Astrocyte (in vitro differentiated cells and primary cell): ENCODE measurements at regions not wholly inside any gene's neighbourhood (a gene's known extent, or its start where the extent isn't known, plus 50 kb on each side); places are given as distances from the start of the nearest gene placed in this dataset.

Source experiments
- DNase-seq: peaks from one replicate; pipeline ENCODE4 v3.0.0-alpha.2; 2010; ENCODE audit warnings: low read depth
- FAIRE-seq: peaks from 2 replicates; lab custom pipeline; 2011; peaks lifted over from hg19 to GRCh38; lab: Jason Lieb, UNC
- H2AFZ ChIP-seq: 2 replicates; pipeline ENCODE4 v1.6.0; 2012; ENCODE audit warnings: low read depth, low read length, inconsistent platforms
- H3K27ac ChIP-seq: 2 replicates; pipeline ENCODE4 v1.5.1; 2011; ENCODE audit warnings: low read depth, low read length, inconsistent platforms
- H3K27me3 ChIP-seq: 2 replicates; pipeline ENCODE4 v1.6.0; 2011; ENCODE audit warnings: low read length, inconsistent platforms; ENCODE audit not compliant: insufficient read depth
- H3K36me3 ChIP-seq: 2 replicates; pipeline ENCODE4 v1.5.1; 2011; ENCODE audit warnings: low read length, inconsistent platforms; ENCODE audit not compliant: insufficient read depth
- H3K4me1 ChIP-seq: 2 replicates; pipeline ENCODE4 v1.5.1; 2011; ENCODE audit warnings: low read length, inconsistent platforms; ENCODE audit not compliant: insufficient read depth
- H3K4me2 ChIP-seq: 2 replicates; pipeline ENCODE4 v1.6.0; 2012; ENCODE audit warnings: low read length, inconsistent platforms
- H3K4me3 ChIP-seq: 2 replicates; pipeline ENCODE4 v1.5.1; 2011; ENCODE audit warnings: low read depth, mild to moderate bottlenecking, low read length, inconsistent platforms; ENCODE audit not compliant: insufficient read depth
- H3K79me2 ChIP-seq: 2 replicates; pipeline ENCODE4 v1.6.0; 2012; ENCODE audit warnings: mild to moderate bottlenecking, low read length, inconsistent platforms; ENCODE audit not compliant: insufficient read depth
- H3K9ac ChIP-seq: 2 replicates; pipeline ENCODE4 v1.6.0; 2012; ENCODE audit warnings: mild to moderate bottlenecking, low read length, inconsistent platforms
- H3K9me3 ChIP-seq: 2 replicates; pipeline ENCODE4 v1.5.1; 2012; ENCODE audit warnings: low read depth, mild to moderate bottlenecking, low read length, inconsistent platforms; ENCODE audit not compliant: insufficient read depth
- H4K20me1 ChIP-seq: 2 replicates; pipeline ENCODE4 v1.6.0; 2012; ENCODE audit warnings: low read length, inconsistent platforms; ENCODE audit not compliant: insufficient read depth
- H3K27ac Mint-ChIP-seq: one replicate; pipeline ENCODE4 v1.8.0; 2021; ENCODE audit warnings: mild to moderate bottlenecking, mixed read lengths; ENCODE audit not compliant: unreplicated experiment
- H3K27me3 Mint-ChIP-seq: one replicate; pipeline ENCODE4 v1.8.0; 2021; ENCODE audit warnings: low read depth, mixed read lengths; ENCODE audit not compliant: unreplicated experiment
- H3K36me3 Mint-ChIP-seq: one replicate; pipeline ENCODE4 v1.8.0; 2021; ENCODE audit warnings: low read depth, mixed read lengths; ENCODE audit not compliant: unreplicated experiment
- H3K4me1 Mint-ChIP-seq: one replicate; pipeline ENCODE4 v1.8.0; 2021; ENCODE audit warnings: low read depth, mixed read lengths; ENCODE audit not compliant: unreplicated experiment
- H3K4me3 Mint-ChIP-seq: one replicate; pipeline ENCODE4 v1.8.0; 2021; ENCODE audit warnings: mild to moderate bottlenecking, moderate library complexity, mixed read lengths; ENCODE audit not compliant: unreplicated experiment
- H3K9me3 Mint-ChIP-seq: one replicate; pipeline ENCODE4 v1.8.0; 2021; ENCODE audit warnings: mild to moderate bottlenecking, mixed read lengths; ENCODE audit not compliant: unreplicated experiment
- CTCF ChIP-seq: IDR thresholded peaks from 2 replicates; pipeline ENCODE4 v1.5.1; 2011; ENCODE audit warnings: low read depth, mild to moderate bottlenecking, inconsistent platforms, low read length, moderate library complexity; ENCODE audit not compliant: insufficient read depth
- EZH2 ChIP-seq: IDR thresholded peaks from 2 replicates; pipeline ENCODE4 v1.6.1; 2012; ENCODE audit warnings: mild to moderate bottlenecking, low read length, inconsistent platforms; ENCODE audit not compliant: insufficient read depth

GRCh38 chr20:52098186-52098585 lies 93.4 kb downstream of the ZFP64 start:
- no peak overlapping the region for H2AFZ ChIP-seq
- H3K36me3 ChIP-seq, result peaks cover 16% of the 10 kb centered on the region
- FAIRE-seq, result no peak

DNA sequence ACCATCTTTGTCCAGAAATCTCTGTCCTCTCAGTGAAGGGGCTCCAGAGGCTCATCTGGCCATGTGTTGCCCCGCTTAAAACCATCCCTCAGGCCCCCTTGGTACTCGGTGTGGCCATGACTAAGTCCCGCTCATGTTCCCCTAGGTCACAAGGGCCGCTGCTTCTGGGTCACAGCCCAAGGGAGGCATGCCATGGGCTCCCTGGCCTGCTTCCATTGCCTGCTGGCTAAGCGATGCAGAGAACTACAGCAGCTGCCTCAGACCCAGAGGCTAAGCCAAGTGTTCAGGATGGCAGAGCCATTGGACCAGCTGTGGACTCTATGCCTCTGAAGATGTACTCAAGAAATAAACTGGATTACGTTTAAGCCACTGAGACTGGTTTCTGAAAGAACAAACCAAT lies 95.5 kb downstream of the ZFP64 start:
- H3K36me3 Mint-ChIP-seq, result peaks cover 16% of the 10 kb centered on the region
- FAIRE-seq, result no peak

More at GRCh38 chr20:52098186-52098585, 93.4 kb downstream of the ZFP64 start:
- Mint-ChIP-seq H3K9me3 (no peaks in the 10 kb centered on the region), H3K27me3 (peaks cover 8% of the 10 kb centered on the region), H3K4me3 (no peak overlapping the region), H3K4me1 (no peaks in the 10 kb centered on the region), H3K36me3 (peaks cover 11% of the 10 kb centered on the region), H3K27ac (no peak overlapping the region)
- Histone ChIP-seq H3K4me1 (peaks cover 3% of the 10 kb centered on the region), H3K27me3 (no peaks in the 10 kb centered on the region), H3K4me3 (no peak overlapping the region), H3K9me3 (no peaks in the 10 kb centered on the region), H3K79me2 (peaks cover 24% of the 10 kb centered on the region), H3K27ac (no peak overlapping the region), H3K4me2 (no peak overlapping the region), H4K20me1 (peaks cover 41% of the 10 kb centered on the region), H3K9ac (no peak overlapping the region)
- no peak for TF ChIP-seq EZH2
- TF ChIP-seq CTCF, result no peak
- no peak for DNase-seq

More for the DNA sequence above, 95.5 kb downstream of the ZFP64 start:
- no peak for DNase-seq
- Histone ChIP-seq H3K79me2 (peaks cover 6% of the 10 kb centered on the region), H3K27ac (no peak overlapping the region), H3K4me1 (no peaks in the 10 kb centered on the region), H3K27me3 (no peaks in the 10 kb centered on the region), H3K4me2 (no peak overlapping the region), H4K20me1 (peaks cover 26% of the 10 kb centered on the region), H3K9me3 (no peaks in the 10 kb centered on the region), H3K36me3 (peaks cover 24% of the 10 kb centered on the region), H3K9ac (no peak overlapping the region), H3K4me3 (no peak overlapping the region), H2AFZ (no peak overlapping the region)
- no peak for TF ChIP-seq CTCF
- no peak for TF ChIP-seq EZH2
- Mint-ChIP-seq H3K4me1 (no peaks in the 10 kb centered on the region), H3K27ac (no peak overlapping the region), H3K4me3 (no peak overlapping the region), H3K9me3 (no peaks in the 10 kb centered on the region), H3K27me3 (peaks cover 5% of the 10 kb centered on the region)
